NCI-H748 (cell line): ENCODE measurements at regions not wholly inside any gene's neighbourhood (a gene's known extent, or its start where the extent isn't known, plus 50 kb on each side); places are given as distances from the start of the nearest gene placed in this dataset.
A peak's percentile ranks its signal among the peaks of the same experiment; 100 is the strongest.
"Not testable (repeated sequence)": the region's sequence is repeated elsewhere in the genome, so short reads cannot be mapped to it uniquely, and the experiment has no call there.

ENCODE experiments used
- DNase-seq: peaks from one replicate; lab custom pipeline; 2025; ENCODE audit not compliant: unreplicated experiment; lab: John Stamatoyannopoulos, UW

DNA sequence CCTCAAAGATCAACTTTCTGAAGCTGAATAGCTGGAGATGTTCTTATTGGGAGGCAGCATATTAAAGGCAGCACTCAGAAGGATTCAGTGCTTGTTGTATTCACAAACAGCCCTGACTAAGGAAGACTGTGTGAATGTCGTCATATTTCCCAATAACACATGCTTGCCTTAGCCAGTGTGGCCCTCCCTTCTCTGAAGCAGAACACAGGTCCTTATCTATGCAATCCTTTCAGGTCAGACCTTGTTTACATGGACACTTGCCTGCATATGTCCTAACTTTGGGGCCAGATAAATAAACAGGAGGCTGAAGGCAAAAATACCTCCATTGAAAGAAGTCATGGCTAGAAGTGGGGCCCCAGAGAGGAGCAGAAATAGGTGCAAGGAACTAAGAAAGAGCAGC, 97.2 kb downstream of the SLC4A3 start:
- no peak for DNase-seq

DNA sequence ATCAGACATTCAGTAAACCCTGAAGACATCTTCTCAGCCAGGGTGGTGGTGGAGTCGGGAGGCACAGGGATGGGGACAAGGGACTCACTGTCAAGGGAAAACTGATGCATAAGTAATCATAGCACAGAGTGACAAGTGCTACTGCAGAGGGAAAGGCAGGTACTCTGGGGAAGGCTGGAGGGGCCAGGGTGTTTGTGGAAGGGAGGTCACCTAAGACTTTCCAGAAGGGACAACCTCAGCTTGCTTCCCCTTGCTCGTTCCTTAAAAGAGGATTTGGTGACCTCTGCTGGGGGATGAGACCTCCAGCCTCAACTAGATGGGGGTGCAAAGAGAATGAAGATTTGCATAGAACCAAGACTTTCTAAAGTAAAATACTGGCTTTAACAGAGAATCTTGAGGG, 99.5 kb downstream of the SLC4A3 start:
- DNase-seq: no peak

DNA sequence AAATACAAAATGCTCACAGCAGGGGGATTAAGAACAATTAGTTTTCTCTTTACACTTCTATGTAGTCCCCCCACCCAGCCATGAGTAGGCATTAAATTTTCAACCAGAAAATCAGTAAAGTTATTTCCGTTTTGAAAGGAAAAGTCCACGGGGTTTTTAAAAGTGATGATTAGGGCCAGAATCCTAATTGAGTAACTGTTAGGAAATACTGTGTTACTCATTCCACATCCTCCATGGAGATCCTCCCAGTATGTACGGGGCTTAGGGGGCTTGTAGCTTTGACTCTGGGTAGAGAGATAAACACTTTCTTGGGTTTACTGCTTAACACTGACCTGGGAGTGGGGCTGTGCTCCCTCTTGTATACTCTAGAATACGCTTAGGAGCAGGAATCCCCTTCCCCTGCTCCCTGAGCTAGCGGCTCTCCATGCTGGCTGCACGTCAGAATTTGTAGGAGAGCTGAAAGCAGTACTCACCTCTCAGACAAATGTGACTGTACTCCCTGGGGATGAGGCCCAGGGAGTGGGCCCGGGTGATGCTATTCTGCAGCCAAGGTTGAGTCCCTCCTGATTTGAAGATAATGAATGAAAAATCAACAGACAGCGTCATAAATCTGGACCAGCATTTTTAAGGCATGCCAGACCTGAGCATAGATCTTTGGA, 100.5 kb downstream of the SLC4A3 start:
- DNase-seq: no peak

DNA sequence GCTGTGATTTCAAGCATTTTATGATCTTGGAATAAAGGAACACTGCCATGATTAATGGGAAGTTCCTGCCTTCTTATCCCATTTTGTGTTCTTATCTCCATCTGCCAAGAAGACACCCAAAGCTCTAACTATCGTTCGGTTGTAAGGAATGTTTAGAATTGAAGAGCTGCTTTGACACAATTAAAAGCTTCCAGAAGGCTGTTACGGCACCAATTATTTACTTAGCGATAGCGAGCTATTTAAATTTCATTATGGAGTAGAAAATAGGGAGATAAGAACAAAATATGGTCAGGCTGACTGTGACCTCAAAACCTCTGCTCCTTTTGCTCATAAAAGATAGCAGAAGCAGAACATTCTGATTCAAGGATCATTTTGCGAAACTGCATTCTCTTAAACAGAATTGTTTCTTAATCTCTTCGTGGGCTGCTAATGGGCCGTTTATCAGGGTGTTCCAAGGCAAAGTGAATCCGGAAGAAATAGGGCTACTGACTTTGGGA, 101.6 kb downstream of the SLC4A3 start:
- DNase-seq: no peak

DNA sequence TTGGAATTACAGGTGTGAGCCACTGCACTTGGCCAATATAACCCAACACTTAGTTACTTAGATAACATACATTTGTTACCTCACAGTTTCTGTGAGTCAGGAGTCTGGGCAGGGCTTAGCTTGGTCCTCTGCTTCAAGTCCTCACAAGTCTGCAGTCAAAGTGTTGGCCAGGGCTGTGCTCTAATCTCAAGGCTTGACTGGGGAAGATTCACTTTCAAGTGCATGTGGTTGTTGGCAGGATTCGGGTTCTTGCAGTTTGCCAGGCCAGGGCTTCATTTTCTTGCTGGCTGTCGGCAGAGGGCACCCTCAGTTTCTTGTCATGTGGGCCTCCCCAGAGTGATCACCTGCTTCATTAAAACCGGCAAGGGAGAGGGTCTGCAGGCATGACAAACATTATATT, 103.7 kb downstream of the SLC4A3 start:
- no peak for DNase-seq

DNA sequence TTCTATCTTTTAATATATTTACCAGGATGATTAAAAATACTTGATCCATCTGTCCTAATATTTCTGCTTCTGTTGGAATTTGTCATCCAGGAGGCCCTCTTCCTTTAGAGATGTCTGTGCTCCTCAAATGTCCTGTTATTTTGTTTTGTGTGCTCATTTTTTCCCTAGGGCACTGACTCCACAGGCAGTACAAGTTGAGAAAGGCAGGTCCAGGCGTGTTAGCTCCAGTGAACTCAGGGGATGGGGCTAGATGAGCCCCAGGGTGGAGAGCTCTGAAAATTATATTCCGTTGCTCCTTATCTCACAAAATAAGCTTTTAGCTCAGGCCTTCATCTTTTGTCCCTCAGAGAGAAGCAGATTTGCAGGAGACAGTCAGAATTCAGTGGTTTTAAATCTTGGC, 105.7 kb downstream of the SLC4A3 start:
- no peak for DNase-seq

DNA sequence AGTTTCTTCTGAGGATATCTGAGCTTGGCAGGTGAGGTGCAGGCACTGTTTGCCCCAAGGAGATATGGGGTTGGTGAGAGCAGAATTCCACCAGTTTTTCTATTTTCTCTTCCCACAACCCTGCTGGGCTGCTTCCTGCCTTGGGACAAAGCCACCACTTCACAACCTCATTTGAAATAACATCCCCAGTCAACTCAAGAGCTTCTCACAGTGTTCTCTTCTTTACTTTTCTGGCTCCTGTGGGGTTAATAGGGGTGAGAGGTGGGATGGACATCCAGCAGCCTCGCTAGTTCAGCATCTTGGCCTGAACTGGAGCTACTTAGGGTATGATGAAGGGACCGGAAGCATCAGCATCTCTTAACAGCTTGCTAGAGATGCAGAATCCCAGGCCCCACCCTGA, 106.3 kb downstream of the SLC4A3 start:
- no peak for DNase-seq

DNA sequence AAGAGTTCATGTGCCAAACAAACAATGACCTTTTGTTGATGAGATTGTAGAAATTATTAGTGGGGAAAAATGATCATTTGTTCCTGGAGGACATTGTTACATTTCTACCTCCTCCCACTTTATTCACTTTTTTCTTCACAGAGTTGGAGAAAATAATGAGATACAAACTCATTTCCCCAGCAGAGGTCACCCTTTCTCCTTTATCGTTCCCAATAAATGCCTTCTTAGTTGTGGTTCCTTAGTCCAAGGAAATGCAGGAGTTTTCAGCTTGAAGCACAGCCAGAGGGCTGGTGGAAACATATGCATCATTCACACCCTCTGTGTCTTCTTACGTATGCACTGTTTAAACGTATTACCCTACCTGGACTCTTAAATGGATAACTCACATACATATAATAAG, 108.8 kb downstream of the SLC4A3 start:
- peak; percentile 78 for DNase-seq

DNA sequence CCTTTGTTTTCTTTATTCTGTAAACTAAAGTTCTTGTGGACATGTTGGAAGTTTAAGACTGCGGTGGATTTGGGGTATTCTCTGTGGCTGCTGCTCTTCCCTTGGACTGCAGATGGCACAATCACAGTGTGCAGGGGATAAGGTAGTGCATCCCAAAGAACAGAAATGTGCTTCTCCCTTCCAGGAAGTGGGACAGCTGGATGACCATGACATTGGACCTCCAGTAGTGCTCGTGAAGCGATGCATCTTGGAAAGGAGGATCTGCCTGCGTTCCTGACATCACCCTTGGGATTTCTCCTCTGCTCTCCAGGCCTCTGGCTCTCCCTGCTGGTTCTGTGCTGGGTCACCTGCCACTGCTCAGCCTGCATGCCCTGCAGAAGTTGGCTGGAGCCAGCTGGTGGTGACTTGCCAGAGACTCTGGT, 109.9 kb downstream of the SLC4A3 start:
- peak; percentile 63 for DNase-seq

DNA sequence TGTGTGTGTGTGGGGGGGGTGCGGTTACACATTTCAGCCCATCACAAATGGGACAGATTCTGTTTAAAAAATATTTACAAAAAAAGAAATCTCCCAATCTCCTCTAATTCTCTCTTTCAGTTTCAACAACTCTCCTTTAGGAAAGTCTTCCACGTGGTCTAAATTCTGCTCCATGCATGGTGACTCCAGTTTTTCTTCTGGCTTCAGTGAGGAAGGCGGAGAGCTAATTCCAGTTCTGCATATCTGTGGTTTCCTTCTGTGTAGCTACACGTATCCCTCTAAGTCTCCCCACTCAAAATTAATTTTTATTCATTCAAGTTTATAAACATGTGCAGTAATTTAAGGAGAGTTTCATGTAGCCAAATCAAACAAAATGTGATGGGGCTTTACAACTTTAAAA, 111.6 kb downstream of the SLC4A3 start:
- DNase-seq: no peak

DNA sequence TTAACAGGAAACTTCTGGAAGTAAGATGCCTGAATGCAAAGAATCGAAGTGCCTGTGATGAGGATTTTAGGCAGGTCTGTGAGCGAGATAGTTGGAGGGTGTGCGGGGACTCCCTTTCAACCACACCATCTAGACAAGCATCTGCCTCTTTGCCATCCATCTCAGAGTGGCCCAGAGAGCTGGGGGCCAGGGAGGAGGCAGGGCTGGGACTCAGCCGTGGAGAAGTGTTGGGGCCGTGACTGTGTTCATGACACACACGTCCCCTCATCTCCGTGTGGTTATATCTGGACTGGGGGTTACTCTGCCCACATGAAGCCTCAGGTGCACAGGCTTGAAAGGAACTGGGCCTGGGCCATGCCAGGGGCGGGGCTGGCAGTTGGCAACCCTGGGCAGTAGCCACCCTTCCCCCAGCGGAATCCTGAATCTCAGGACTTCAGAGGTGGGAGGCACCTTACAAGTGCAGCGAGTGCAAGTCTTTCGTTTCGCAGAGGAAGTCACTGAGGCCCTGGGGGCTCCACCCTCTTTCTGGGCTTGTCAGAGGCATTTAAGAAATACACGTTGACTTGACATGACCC, 112.5 kb downstream of the SLC4A3 start:
- no peak for DNase-seq

DNA sequence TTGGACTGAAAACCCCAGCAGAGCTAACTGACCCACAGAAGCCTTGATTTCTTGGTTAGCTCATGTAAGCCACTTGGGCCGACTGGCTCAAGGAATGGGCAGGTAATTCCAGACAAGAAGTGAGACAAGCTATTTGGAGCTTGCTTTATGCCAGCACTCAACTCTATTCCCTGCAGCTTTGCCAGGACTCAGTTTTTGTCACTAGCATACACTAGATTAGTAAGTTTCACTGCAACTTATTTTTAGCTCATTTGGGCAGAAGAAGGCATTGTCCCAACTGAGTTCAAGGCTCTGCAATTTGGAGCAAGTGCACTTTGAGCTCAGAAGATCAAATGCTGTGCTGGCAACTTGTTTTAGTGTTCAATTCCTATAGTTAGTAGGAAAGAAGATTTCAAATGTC, 116.1 kb downstream of the SLC4A3 start:
- no peak for DNase-seq

DNA sequence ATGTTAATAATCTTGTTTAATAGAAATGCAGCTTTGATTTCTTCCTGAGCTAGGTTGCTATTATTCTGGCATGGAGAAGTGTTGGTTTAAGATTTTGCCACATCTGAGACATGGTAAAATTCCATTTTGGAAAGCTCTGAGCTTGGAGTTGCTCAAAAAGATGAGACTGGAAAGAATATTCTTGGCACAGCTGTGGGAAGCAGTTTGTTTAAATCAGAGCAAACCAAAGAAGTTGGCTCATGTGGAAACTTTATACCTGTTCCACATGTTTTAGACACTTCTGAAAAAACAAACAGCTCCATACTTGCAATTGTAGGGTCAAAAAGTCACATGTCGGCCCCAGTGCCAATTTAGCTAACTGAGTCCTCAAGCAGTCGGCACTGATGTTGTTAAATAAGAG, 116.6 kb downstream of the SLC4A3 start:
- DNase-seq: no peak

DNA sequence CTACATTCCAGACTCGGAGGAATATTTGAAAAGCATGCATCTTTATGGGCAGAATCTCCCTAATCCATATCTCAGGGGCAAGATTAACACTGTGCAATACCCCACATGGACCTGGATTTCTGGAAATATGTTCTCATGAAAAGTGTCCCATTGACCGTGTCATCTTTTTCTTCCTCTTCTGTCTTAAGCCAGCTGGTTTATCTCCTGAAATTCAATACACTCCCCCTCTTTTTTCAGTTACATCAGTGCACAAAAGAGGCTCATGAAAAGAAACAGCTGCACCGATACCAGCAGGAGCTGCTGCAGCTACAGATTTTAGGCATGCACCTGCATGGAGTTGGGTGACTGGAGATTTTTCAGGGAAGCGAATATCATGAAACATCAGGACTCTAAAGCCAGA, 117.2 kb downstream of the SLC4A3 start:
- DNase-seq: peak; percentile 41

DNA sequence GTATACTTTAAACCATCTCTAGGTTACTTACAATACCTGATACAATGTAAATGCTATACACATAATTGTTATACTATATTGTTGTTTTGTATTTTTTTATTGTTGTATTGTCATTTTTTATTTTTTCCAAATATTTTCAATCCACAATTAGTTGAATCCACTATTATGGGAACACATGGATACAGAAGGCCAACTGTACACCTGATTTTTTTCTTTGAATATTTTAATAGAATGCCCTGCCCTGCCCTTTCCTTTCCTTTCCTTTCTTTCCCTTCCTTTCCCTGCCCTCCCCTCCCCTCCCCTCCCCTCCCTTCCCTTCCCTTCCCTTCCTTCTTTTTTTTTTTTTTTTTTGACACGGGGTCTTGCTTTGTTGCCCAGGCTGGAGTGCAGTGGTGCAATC, 120.2 kb downstream of the SLC4A3 start:
- DNase-seq: no peak

DNA sequence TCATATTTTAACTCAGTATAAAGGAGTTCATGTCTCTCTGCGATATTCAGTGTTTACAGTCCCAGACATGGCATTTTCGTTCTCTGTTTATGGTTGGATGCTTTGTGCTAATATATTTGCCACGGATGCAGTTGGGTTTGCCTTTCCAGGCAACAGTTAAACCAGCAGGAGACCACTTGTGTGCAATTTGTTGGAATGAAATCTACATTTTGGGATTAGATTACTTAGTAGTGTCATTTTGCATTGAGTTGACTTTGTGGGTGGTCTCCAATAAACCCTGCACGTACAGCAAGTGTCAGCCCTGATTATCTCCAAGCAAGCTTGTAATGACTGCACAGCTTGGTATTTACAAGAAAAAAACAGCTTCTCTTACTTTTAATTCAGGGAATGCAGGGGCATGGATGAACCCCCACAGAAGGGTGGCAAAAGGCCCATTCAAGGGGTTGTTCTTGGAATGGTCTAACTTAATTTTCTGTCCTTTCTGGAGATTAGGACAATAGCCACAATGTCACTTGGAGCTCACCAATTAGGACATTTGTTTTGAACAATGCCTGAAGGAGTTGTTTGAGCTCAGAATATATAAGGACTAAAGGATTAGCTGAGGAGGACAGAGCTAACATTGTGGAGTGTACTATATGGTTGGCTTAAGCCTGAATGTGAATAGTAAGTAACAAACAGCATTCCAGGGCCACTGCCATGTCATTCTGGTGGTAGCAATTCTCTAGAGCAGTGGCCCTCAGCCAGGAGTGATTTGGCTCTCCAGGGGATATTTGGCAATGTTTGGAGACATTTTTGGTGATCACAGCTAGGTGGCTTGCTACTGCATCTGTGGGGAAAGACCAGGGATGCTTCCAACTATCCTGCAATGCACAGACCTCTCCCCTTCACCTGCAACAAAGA, 121.5 kb downstream of the SLC4A3 start:
- peak; percentile 87 for DNase-seq

DNA sequence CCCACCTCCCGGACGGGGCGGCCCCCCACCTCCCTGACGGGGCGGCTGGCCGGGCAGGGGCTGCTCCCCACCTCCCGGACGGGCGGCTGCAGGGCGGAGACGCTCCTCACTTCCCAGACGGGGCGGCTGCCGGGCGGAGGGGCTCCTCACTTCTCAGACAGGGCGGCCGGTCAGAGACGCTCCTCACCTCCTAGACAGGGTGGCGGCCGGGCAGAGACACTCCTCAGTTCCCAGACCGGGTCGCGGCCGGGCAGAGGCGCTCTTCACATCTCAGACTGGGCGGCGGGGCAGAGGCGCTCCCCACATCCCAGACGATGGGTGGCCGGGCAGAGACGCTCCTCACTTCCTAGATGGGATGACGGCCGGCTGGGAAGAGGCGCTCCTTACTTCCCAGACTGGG, 123.7 kb downstream of the SLC4A3 start:
- DNase-seq: not testable (repeated sequence)

DNA sequence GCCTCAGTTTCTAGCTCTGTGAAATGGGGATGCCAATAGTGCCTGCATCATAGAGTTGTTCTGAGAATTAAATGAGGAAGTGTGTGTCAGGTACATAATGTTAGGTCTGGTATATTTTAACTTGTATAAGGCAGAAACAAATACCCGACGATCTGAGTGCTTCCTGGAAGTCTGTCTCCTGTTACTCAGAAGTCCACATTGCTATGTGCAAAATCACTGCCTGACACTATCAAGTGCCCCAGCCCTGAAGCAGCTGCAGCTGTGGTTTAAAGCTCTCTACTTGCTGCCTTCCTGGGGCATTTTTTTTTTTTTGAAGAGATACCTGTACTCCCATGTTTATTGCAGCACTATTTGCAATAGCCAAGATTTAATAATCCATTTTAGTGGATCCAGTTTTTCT, 125.3 kb downstream of the SLC4A3 start:
- no peak for DNase-seq

DNA sequence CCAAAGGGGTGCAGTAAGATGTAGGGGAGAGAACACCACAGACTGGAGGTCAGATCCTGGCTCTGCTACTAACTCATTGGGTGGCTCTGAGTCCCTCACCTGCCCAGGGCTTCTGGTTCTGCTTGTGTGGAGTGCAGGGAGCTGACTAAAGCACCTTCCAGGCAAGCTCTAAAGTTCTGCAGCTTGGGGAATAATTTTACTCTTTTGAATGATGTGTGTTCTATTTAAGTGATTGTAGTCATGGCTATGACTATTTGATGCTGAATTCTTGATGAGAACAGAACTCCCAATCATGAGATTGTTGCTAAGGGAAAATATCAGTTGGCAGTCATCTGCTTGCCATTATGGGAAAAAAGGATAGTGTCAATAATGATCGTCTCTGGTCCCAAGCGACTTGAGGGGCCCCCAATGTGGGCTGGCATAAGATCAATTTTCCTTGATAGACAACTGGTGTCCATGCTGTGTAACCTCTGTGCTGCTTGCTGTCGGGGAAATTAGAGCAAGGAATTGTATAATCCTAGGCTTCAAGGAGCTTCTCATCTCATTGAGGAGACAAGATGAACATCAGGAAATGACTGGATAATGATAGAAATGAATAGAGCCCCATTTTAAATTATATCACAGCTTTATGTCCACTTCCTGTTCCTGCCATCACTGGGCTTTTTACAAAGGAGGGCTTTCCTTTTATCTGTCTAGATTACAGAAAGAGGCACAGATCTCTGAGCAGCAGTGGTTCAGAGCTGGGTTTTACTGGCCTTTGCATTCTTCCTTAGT, 131.7 kb downstream of the SLC4A3 start:
- peak; percentile 17 for DNase-seq

DNA sequence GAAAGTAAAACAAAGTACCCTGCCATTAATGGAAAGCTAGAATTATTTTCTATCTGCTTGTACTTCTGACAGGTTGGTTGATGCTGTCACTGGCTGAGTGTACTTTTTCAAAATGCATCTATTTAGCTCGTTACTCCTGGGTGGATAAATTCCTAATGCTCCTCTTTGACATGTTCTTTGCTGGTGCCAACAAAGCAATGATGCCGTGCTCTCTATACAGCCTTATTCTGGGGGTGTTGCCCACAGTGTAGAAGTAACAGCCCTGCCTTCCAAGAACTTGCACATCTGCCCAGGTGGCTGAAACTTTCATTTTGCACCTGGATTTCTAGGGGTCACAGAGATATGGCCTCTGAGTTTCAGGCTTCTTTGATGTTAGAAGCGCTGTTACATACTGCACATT, 132.4 kb downstream of the SLC4A3 start:
- no peak for DNase-seq

DNA sequence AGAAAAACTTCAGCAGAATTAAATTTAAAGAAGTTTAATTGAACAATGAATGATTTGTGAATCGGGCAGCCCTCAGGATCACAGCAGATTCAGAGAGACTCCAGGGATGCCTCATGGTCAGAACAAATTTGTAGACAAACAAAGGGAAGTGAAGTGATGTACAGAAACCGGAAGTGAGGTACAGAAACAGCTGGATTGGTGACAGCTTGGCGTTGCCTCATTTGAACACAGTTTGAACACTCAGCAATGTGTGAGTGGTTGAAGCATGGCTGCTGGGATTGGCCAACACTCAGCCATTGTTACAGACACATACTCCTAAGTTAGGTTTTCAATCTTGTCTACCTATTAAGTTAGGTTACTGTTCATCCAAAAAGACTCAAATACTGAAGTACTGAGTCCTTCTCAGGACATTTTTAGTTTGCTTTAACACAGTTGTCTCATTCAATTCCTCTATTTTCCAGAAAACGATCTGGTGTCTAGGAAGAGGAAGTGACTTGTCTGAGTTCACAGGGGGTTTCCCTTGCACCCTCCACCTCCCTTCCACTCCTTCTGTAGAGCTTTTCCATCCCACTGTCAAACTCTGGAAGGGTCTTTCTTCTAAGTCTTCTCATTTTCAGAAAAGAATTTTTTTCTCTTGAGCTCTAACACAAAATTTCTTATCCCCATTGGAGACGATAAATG, 137.9 kb downstream of the SLC4A3 start:
- peak; percentile 8 for DNase-seq
